ENCODE measurements at regions not wholly inside any gene's neighbourhood (a gene's known extent, or its start where the extent isn't known, plus 50 kb on each side); places are given as distances from the start of the nearest gene placed in this dataset.

- H3K4me3 ChIP-seq (replicated peaks in 1 of 3; ENCODE audit: insufficient read depth in 1 of 3, low read depth in 1 of 3, low read length in 3 of 3), result no peak overlapping the region
- H4K20me1 ChIP-seq (replicated peaks; ENCODE audit: control insufficient read depth, extremely low read depth, insufficient read depth, low read length), result no peaks in the 10 kb centered on the region
- no peaks in the 10 kb centered on the region for H3K27me3 ChIP-seq (ENCODE audit: control insufficient read depth in 2 of 2, insufficient read depth in 2 of 2, low read length in 2 of 2)
- no peaks in the 10 kb centered on the region for H3K4me1 ChIP-seq (ENCODE audit: control insufficient read depth, extremely low read depth, insufficient read depth, low read length)
- FAIRE-seq (no peak), DNase-seq (ENCODE audit: low read depth, low spot score) (no peak)
- H3K79me2 ChIP-seq (ENCODE audit: control insufficient read depth, insufficient read depth, low read length), result no peaks in the 10 kb centered on the region
- H2AFZ ChIP-seq (ENCODE audit: low read depth, low read length), result no peak overlapping the region
- no peak overlapping the region for H3K4me2 ChIP-seq (ENCODE audit: insufficient read depth, low read length)
- no peak overlapping the region for H3K27ac ChIP-seq (ENCODE audit: insufficient read depth, low read depth, low read length)
- BruUV-seq (replicated peaks), result no TSS peak
- ChIA-PET CTCF (no interaction called here), POLR2A (no interaction called here)
- dilution Hi-C loops (cut with MboI; ENCODE audit: extremely low pct_ligation_motif_present, low sequenced_read_pairs) (no loop called here), intact Hi-C loops (cut with micrococcal nuclease) (no loop called here)
- H3K9me1 ChIP-seq (replicated peaks; ENCODE audit: control insufficient read depth, extremely low read depth, insufficient read depth, low read length), result no peaks in the 10 kb centered on the region
- TF ChIP-seq GATA2 (IDR thresholded peaks at IDR 0.05; ENCODE audit: insufficient read depth, insufficient read length, low read depth, low read length) (no peak), MYC (IDR thresholded peaks at IDR 0.05; ENCODE audit: low read depth, low read length) (no peak), EZH2 (IDR thresholded peaks at IDR 0.05; ENCODE audit: borderline replicate concordance, low read depth, low read length, severe bottlenecking) (no peak)
- H3K9me3 ChIP-seq (replicated peaks; ENCODE audit: control insufficient read depth, insufficient read depth, low read length), result no peaks in the 10 kb centered on the region
- no peak overlapping the region for H3K9ac ChIP-seq (replicated peaks; ENCODE audit: extremely low read depth, insufficient read depth, low read length)
- H3K36me3 ChIP-seq (ENCODE audit: control insufficient read depth in 2 of 2, extremely low read depth in 1 of 2, insufficient read depth in 2 of 2, low read length in 2 of 2), result no peaks in the 10 kb centered on the region
Measured at GRCh38 chr2:156947261-156947660, 310.2 kb upstream of the GALNT5 start.

- ChIA-PET POLR2A (no interaction called here), CTCF (no interaction called here)
- no peak overlapping the region for H3K9ac ChIP-seq (replicated peaks; ENCODE audit: extremely low read depth, insufficient read depth, low read length)
- DNase-seq (ENCODE audit: low read depth, low spot score) (no peak), FAIRE-seq (no peak)
- H3K9me3 ChIP-seq (replicated peaks; ENCODE audit: control insufficient read depth, insufficient read depth, low read length), result no peaks in the 10 kb centered on the region
- H3K27ac ChIP-seq (ENCODE audit: insufficient read depth, low read depth, low read length), result no peak overlapping the region
- dilution Hi-C loops (cut with MboI; ENCODE audit: extremely low pct_ligation_motif_present, low sequenced_read_pairs), result no loop called here
- intact Hi-C loops (cut with micrococcal nuclease), result no loop called here
- no peaks in the 10 kb centered on the region for H3K9me1 ChIP-seq (replicated peaks; ENCODE audit: control insufficient read depth, extremely low read depth, insufficient read depth, low read length)
- no peaks in the 10 kb centered on the region for H3K79me2 ChIP-seq (ENCODE audit: control insufficient read depth, insufficient read depth, low read length)
- no peak overlapping the region for H2AFZ ChIP-seq (ENCODE audit: low read depth, low read length)
- no peaks in the 10 kb centered on the region for H3K27me3 ChIP-seq (ENCODE audit: control insufficient read depth in 2 of 2, insufficient read depth in 2 of 2, low read length in 2 of 2)
- TF ChIP-seq MYC (IDR thresholded peaks at IDR 0.05; ENCODE audit: low read depth, low read length) (no peak), FOS (IDR thresholded peaks at IDR 0.05; ENCODE audit: borderline replicate concordance, insufficient read depth, low read length) (no peak)
- H3K4me1 ChIP-seq (ENCODE audit: control insufficient read depth, extremely low read depth, insufficient read depth, low read length), result no peaks in the 10 kb centered on the region
- H3K4me3 ChIP-seq (replicated peaks in 1 of 3; ENCODE audit: insufficient read depth in 1 of 3, low read depth in 1 of 3, low read length in 3 of 3), result no peak overlapping the region
- H4K20me1 ChIP-seq (replicated peaks; ENCODE audit: control insufficient read depth, extremely low read depth, insufficient read depth, low read length), result no peaks in the 10 kb centered on the region
- no peaks in the 10 kb centered on the region for H3K36me3 ChIP-seq (ENCODE audit: control insufficient read depth in 2 of 2, extremely low read depth in 1 of 2, insufficient read depth in 2 of 2, low read length in 2 of 2)
- no TSS peak for BruUV-seq (replicated peaks)
- no peak overlapping the region for H3K4me2 ChIP-seq (ENCODE audit: insufficient read depth, low read length)
Measured at GRCh38 chr2:156955701-156956100, 301.8 kb upstream of the GALNT5 start.

All from endothelial cell of umbilical vein (primary cell).